ENCODE measurements at regions not wholly inside any gene's neighbourhood (a gene's known extent, or its start where the extent isn't known, plus 50 kb on each side); places are given as distances from the start of the nearest gene placed in this dataset.
"Not testable (repeated sequence)": the region's sequence is repeated elsewhere in the genome, so short reads cannot be mapped to it uniquely, and the experiment has no call there.

- no peak for DNase-seq
Observed at GRCh38 chr9:30630459-30630858, 1754.0 kb upstream of the ACO1 start.

- not testable (repeated sequence) for DNase-seq
Observed at GRCh38 chr9:30646639-30647038, 1737.8 kb upstream of the ACO1 start.

GRCh38 chr9:30661925-30662324, 1722.5 kb upstream of the ACO1 start:
- DNase-seq = no peak

GRCh38 chr9:30670805-30671562, 1713.5 kb upstream of the ACO1 start:
- DNase-seq = no peak

- no peak for DNase-seq
Observed at GRCh38 chr9:30673132-30673531, 1711.3 kb upstream of the ACO1 start.

- DNase-seq = no peak
Observed at GRCh38 chr9:30676651-30677050, 1707.8 kb upstream of the ACO1 start.

- DNase-seq = no peak
Observed at GRCh38 chr9:30677221-30677620, 1707.2 kb upstream of the ACO1 start.

- DNase-seq = no peak
Observed at GRCh38 chr9:30688801-30689200, 1695.6 kb upstream of the ACO1 start.

GRCh38 chr9:30697958-30698357, 1686.5 kb upstream of the ACO1 start:
- DNase-seq = no peak

GRCh38 chr9:30711591-30711990, 1672.9 kb upstream of the ACO1 start:
- no peak for DNase-seq

GRCh38 chr9:30713243-30713642, 1671.2 kb upstream of the ACO1 start:
- no peak for DNase-seq

GRCh38 chr9:30714389-30714788, 1670.1 kb upstream of the ACO1 start:
- no peak for DNase-seq

GRCh38 chr9:30718483-30718882, 1666.0 kb upstream of the ACO1 start:
- no peak for DNase-seq

- no peak for DNase-seq
Observed at GRCh38 chr9:30722065-30722464, 1662.4 kb upstream of the ACO1 start.

- DNase-seq = no peak
Observed at GRCh38 chr9:30723656-30724055, 1660.8 kb upstream of the ACO1 start.

- DNase-seq = no peak
Observed at GRCh38 chr9:30732060-30732459, 1652.4 kb upstream of the ACO1 start.

GRCh38 chr9:30744871-30745270, 1639.6 kb upstream of the ACO1 start:
- no peak for DNase-seq

GRCh38 chr9:30746589-30746988, 1637.9 kb upstream of the ACO1 start:
- no peak for DNase-seq

GRCh38 chr9:30757723-30758122, 1626.7 kb upstream of the ACO1 start:
- DNase-seq = no peak

GRCh38 chr9:30758726-30759446, 1625.6 kb upstream of the ACO1 start:
- DNase-seq = no peak

- no peak for DNase-seq
Observed at GRCh38 chr9:30765318-30765717, 1619.1 kb upstream of the ACO1 start.

- no peak for DNase-seq
Observed at GRCh38 chr9:30771163-30771708, 1613.2 kb upstream of the ACO1 start.

- DNase-seq = no peak
Observed at GRCh38 chr9:30771760-30772159, 1612.7 kb upstream of the ACO1 start.

- DNase-seq = no peak
Observed at GRCh38 chr9:30773427-30773826, 1611.0 kb upstream of the ACO1 start.
